ENCODE measurements at regions not wholly inside any gene's neighbourhood (a gene's known extent, or its start where the extent isn't known, plus 50 kb on each side); places are given as distances from the start of the nearest gene placed in this dataset.
"Not testable (repeated sequence)": the region's sequence is repeated elsewhere in the genome, so short reads cannot be mapped to it uniquely, and the experiment has no call there.

DNA sequence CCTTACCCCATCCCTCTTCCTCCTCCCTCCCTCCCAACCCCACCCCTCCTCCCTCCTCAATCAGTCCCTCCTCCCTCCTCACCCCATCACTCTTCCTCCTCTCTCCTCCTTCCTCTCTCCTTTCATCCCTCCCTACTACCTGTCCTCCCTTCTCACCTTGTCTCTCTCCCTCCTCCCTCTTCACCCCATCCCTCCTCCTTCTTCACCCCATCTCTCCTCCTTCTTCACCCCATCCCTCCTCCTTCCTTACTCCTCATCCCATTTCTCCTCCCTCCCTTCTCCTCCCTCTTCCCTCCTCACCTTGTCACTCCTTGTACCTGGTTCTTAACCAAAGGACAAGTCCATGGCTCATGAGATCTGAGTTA is 222.4 kb downstream of the TTLL2 start:
- DNase-seq (ENCODE audit: low spot score), result no peak

DNA sequence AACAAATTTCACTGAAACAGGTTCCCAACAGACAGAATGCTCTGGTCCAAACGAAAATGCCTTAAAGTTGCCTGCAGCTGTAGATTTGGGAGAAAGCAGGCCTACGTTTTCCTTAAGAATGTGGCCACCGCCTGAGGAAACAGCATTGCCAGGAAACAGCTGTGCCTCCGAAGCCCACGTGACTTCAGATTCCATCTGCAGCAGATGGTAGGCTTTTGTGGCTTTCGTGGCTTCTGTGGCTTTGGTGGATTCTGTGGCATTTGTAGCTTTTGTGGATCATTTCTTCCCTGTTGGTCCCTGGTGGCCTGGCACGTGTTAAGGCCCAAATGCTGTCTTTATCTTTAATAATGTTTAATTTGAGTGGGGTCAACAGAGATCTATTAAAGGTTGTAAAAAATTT is 222.9 kb downstream of the TTLL2 start:
- DNase-seq (ENCODE audit: low spot score), result no peak

DNA sequence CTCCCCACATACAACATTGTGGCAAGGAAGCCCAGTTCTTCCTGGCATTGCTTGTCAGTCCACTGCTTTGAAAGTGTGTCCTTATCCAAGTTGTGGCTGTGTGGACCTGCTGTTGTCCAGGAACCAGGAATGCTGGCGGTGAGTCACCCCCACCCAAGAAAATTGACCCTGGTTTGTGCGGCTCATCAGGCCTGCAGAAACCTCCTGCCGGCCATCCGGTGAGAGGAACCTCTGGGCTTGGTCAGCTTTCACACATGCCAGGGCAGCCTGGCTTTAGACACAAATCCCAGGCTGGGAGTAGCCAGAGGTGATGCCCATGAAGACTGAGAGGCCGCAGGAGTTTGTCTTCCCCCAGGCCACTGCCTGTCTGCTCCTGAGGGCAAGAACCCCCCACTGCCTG is 223.6 kb downstream of the TTLL2 start:
- DNase-seq (ENCODE audit: low spot score), result no peak

DNA sequence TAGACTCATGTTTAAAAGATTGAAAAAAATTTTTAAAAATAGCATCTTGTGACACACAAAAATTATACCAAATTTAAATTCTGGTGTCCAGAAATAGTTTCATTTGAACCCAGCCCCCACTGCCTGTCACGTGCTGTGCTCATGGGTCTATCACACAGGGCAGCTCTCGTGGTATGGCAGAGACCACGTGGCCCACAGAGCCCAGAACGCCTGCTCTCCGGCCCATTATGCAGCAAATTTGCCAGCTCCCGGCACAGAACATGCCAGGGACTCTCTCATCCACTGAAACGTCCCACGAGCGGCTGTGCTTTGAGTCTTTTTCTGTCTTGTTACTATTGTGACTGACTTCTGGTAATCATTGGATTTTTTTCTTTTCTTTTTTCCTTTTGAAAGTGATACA is 224.3 kb downstream of the TTLL2 start:
- peak; percentile 72 for DNase-seq (ENCODE audit: low spot score)

DNA sequence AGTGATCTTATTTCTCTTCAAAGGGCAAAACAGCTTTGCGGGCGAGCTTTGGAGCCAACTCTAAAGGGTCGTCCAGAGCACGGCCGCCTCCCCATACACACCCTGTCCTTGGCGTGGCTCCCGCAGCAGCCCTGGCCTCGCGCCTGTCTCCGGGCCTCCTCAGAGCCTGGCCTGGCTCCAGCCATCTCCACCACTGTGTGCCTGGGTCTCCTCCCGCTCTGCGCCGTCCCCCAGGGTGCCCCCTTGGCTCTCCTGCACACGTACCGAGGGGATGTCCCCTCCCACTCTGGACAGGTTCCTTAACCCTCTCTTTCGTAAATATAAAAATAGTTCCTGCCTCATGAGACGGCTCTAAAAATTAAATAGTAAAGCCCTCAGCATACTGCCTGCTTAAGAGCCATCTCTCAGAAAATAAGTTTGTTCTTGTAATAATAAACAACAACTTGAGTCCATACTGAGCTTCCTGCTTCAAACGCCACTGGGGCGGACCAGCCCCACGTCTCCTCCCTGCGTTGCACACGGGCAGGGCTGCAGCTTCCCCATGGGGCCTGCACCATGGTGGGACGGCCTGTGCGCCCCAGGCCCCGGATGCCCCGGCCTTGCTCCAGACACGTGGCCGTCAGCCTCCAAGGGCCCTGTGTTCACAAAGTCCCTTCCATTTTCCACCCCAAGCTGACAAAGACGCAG is 226.2 kb downstream of the TTLL2 start:
- DNase-seq (ENCODE audit: low spot score), result peak; percentile 76

DNA sequence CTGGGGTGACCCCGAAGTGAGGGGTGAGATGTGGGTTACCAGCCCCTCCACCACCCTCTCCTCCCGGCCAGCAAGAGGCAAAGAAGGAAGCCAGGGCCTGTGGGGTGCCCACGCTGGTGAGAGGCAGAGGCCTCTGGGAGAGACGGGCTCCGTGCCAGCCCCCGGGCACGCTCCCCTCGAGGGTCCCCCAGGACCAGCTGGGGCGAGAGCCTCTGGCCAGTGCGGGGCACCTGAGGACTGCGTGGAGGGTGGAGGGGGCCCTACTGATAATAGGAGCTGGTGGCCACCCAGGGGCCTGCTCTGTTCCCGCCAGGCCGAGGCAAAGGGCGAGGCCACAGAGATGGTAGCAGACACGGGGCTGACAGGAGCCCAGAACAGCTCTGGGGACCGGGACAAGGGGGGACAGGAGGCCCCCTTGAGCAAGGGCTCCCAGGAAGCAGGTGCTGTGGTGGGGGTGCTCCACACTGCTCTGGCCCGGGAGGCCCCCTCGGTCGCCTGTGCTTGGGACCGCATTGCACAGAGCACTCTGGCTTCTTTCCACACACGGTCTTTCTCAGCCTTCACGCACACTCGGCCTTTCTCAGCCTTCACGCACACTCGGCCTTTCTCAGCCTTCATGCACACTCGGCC is 226.9 kb downstream of the TTLL2 start:
- DNase-seq (ENCODE audit: low spot score), result no peak

DNA sequence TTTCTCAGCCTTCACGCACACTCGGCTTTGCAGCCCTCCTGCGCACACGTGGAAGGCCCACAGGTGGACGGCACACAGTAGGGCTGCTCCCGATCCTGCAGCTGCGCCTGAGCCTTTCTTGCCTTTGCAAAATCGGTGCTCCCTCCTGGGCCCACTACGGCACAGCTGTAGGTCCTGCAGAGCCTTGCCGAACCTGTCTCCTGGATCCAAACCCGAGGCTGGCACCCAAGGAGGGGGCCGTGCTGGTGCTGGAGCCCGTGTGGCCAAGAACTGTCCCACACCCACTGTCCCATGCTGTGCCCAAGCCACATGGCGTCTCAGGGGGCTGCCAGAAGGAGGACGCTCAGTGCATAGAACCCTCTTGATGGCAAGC is 227.4 kb downstream of the TTLL2 start:
- DNase-seq (ENCODE audit: low spot score), result no peak

DNA sequence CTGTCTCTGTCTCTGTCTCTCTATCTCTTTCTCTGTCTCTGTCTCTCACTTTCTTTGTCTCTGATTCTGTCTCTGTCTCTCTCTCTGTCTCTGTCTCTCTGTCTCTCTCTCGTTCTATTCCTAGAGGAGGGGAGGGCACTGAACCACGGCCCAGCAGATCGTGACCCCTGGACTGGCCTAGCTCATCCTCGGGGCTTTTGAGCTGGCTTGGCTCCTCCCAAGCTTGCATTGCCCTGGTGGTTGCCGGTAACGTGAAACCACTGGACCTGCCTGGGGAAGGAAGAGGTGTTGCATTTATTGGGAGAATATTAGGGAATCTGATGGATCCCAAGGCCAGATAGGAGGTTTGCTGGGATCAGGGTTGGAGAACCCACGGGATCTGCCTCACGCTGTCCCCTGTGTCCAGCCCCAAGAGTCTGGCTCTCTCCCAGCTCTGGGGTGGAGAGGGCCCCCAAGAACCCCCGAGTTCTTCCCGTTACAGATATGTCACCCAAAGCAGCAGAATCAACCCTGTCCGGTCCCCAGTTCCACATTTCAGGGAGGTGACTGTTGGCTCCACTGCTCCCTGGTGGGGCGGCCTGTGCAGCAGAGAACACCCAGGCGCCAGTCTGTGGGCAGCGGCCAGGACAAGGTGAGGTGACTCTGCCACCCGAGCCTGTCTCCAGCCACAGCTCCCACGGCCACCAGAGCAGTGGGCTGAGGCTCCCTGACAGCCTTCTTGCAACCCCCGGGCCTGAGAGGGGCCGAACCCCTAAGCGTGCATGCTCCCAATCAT is 228.3 kb downstream of the TTLL2 start:
- no peak for DNase-seq (ENCODE audit: low spot score)

DNA sequence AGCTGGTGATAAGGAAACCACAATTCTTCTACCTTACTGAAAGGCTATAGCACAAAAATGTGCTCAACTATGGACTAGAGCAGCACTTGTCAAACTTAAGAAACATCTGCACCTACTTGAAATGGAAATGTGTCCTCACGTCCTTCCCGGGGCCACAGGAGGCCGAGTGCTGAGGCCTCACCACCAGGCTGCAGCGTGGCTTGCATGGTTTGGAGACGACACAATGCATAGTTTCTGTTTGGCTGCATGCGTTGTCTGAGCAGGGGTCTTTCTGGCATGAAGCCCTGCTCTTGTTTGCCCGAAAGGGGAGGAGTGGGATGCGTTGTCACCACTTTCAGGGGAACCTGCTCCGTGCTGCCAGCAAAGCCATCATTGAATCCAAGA is 228.8 kb downstream of the TTLL2 start:
- no peak for DNase-seq (ENCODE audit: low spot score)

DNA sequence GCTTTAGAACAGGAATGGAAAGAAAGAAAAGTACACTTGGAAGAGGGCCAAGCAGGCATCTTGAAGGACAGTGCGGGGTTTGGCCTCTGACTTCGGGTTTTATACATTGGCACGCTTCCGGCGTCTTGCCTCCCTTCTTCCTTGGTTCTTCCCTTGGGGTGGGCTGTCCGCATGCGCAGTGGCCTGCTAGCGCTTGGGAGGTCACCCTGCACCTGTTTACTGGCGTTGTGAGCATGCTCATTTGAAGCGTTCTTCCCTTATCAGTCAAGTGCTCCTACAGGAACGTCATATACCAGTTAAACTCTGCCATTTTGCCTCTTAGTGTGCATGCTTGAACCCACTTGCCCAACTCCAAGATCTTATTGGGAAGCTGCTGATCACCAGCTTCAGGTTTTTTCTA is 230.0 kb downstream of the TTLL2 start:
- no peak for DNase-seq (ENCODE audit: low spot score)

DNA sequence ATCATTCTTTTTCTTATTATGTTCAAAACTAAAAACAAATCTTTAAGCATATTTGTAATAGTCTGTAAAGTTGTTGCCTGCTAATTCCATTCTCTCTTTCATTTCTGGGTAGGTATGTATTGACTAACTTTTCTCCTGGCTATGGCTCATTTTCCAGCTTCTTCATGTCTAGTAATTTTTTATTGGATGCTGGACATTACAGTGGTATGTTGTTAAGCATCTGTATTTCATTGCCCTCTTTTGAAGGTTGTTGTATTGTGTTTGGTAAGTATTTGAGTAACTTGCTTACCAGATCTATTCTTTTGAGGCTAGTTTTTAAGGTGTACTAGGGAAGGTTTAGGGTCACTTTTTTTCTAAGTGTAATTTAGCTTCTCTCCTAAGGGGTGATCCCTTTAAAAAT is 230.9 kb downstream of the TTLL2 start:
- no peak for DNase-seq (ENCODE audit: low spot score)

DNA sequence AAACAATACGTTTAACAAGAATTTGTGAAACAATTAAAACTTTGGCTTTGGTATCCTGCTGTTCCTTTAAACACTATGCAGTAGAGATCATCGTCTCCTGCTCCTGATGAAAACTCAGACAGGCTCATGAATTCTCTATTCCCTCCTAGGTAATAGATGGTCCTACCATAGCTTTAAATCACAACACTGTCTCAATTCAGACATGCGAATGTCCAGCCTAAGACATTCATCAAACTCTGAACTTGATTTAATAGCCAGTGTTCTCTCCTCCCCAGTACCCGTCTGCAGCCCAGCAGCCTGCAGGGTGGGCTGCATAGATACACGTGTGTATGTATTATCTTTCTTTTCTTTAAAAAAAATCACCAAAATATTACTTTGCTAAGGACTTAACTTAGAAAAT is 232.8 kb downstream of the TTLL2 start:
- DNase-seq (ENCODE audit: low spot score), result no peak

DNA sequence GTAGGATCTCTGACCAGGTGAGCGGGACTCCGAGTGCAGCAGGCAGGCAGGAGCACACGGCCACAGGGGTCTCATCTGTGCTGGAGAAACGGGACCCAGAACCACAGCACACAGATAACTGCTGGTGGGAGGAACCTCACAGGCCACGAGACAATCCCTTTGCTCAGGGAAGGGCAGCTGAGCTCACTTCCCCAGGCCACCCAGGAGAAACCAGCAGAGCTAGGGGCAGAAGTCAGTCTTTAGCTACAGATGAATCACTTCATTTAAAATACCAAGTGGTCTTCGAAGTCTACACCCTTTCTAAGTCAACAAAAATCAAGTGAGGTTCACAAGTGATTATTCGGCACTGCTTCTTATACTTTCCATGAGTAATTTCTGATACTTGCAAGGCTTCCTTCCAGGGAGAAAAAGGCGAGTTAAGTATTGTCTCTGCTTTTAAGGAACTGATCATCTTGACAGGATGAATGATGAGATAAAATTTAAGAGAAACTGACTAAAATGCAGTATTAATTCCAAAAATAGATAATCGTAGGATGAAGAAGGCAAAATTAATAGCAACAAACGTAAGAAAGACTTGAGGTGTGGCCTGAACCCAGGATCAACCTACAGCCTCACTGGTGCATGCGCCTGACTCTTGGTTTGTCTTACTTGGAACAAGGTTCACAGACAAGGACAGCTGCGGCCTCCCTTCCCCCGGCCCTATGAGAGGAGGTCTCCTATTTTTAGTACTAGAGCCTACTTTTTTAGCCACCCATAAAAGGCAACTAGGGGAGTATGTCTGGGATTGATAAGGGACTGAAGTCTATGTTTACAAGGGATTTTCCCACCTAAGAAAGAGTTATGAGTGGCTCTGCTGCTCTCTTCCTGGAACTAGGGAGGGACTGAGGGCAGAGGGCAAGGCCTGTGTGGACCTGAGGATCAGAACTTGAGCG is 233.6 kb downstream of the TTLL2 start:
- DNase-seq (ENCODE audit: low spot score), result no peak

DNA sequence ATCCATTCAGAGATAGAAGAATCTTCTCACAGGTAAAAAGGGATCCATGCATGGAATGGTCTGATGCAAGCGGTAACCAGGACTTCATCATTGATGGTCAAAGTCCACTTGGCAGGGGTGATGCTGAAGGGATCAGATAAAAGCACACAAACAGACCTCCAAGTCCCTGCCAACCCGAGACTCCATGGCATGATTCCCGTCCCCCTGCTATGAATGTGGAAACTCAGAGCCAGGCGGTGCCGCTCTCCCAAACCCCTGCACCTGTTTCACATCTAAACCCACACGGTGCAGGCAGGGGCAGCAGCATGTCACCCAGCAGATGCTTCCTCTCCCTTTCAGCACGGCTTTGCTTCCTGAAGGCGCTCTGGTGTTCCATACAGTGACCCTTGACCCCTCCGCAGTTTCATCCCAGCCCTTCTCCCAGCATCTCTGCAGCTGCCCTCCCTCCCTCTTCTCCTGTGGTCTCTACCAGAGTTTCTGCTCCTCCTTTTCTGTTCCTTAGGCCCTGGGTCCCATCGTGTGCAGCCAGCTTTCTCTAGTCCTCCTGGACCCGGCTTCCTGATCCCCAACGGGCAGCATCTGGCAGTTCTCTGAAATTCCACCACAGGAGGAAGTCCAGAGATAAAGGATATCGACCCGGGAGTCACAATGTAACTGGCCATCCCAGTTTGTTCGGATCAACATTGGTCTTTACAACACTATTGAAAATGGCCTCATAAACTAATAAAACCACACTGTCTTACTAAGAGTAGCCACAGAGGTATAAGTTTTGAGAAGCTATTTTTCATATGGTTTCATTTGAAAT is 235.0 kb downstream of the TTLL2 start:
- DNase-seq (ENCODE audit: low spot score), result no peak

DNA sequence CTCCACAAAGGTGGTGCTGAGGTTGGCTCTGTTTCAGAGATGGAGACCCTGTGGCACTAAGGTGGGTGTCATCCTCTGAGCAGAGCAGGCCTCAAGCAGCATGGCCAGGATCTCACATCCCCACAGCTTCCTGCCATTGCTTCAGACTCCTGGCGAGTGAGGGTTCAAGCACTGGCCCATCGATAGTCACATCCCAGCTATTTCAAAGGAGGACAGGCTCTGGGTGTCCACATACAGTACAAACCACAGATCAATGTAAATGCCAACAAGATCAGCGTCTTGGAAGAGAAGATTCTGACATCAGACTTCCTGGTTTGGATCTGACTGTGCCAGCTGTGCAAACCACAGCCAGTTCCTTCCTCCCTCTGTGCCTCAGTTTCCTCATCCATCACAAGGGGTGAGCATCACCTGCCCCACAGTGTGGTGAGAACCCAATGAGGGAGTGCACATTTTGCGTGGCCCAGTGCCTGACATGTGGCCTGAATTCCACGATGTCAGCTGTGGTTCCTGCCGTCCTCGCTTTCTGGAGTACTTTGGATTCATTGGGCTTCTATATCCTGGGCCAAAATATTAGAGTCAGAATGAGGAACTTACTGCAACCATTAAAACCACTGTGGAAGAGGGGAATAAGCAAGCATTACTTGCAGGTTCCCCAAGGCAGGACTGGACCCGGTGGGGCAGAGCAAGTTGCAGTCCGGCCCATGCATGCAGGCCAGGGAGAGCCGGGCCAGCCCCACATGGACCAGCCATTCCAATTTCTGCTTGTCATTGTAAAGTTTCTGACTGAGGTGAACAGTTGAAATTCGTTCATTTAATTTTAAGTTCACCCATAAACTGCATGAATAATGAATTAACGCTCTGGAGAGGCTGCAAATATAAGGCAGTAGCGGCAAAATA is 236.0 kb downstream of the TTLL2 start:
- no peak for DNase-seq (ENCODE audit: low spot score)

DNA sequence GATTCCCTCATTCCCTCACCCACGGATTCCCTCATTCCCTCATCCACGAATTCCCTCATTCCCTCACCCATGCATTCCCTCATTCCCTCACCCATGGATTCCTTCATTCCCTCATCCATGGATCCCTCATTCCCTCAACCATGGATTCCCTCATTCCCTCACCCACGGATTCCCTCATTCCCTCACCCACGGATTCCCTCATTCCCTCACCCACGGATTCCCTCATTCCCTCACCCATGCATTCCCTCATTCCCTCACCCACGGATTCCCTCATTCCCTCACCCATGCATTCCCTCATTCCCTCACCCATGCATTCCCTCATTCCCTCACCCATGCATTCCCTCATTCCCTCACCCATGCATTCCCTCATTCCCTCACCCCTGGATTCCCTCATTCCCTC is 238.0 kb downstream of the TTLL2 start:
- DNase-seq (ENCODE audit: low spot score), result not testable (repeated sequence)

DNA sequence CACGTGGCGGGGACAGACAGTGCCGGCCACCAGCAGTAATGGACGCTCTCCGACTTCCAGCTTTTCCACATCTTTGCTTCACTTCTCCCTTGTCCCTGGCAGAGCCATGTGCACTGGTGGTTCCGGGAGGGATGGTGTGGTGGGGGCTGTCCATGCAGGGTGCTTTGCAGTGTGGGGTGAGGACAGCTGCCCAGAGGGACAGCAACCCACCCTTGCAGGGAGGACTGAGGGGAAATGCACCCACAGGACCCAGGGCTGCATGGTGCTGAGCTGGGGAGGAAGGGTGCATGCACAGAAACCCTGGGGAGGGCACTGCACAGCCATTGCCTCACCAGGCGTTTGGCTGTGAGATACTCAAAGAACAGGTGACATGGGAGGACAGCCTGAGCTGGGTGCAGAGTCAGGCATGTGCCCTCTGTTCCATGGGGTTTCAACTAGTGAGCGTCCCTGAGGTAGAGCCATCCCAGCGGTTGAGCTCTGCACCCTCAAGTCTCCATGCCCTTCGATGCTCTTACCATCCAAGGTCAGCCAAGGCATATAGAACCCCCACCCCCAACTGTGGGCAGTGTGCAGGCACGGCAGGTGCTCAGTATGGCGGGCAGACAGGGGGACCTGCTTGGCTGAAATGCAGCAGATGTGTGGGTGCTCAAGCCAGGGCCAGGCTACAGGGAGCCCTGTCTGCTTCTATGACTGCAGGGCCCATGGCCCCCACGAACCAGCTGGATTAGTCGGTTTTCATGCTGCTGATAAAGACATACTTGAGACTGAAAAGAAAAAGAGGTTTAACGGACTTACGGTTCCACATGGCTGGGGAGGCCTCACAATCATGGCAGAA is 239.7 kb downstream of the TTLL2 start:
- no peak for DNase-seq (ENCODE audit: low spot score)

DNA sequence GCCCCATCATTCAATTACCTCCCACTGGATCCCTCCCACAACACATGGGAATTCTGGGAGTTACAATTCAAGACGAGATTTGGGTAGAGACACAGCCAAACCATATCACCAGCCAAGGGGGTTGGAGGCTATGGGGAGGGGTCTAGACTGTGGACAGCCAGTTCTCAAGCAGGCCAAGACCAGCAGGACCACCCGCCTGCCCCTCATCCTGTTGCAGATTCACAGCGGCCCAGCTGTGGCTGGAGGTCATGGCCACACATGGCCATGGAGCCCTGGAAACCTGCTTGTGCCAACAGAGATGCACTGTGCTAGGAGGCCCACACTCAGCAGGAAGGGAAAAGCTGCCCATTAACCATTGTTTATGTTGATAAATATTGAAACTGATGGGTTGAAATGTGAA is 240.5 kb downstream of the TTLL2 start:
- no peak for DNase-seq (ENCODE audit: low spot score)

DNA sequence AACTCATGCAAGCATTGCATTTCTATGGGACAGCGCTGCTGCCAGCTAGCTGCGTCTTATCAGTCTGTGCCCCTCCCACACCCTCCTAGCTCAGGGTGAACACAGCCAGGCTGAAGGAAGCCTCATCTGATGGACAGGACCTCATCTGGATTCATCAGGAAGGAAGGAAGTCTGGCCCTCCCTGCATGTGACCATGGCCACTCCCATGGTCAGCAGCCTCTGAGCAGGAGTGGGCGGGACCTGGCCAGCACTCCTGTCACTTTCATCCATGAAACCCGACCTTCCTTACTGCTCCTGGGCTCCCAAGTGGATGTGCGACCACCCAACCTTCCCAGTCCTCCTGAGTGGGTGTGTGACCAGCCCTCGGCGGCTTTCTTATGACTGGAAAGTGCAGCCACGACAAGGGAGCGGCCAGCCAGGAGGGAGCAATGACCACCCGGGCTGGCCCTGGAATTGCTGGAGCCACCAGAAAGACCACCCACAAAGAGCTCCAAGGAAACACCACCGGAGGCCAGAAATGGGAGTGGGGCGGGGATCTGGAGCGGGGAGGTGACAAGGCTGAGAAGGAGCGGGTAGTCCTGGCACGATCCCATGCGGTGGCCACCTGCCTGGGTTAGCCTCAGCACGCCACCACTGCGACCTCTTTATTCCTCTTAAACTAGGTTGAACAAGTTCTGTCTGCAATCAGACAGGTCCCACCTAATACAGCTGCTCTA is 241.2 kb downstream of the TTLL2 start:
- no peak for DNase-seq (ENCODE audit: low spot score)
